Lung microvascular endothelial cell (primary cell): ENCODE measurements at regions not wholly inside any gene's neighbourhood (a gene's known extent, or its start where the extent isn't known, plus 50 kb on each side); places are given as distances from the start of the nearest gene placed in this dataset.

Experiments used
- DNase-seq, 2 donors: peaks; one replicate each; pipeline versions ENCODE4 v3.0.0 to v3.0.0-alpha.2; 2010; ENCODE audit warnings: low read depth in 2 of 2

GRCh38 chr6:131382631-131383030, 190.4 kb upstream of the ARG1 start:
- DNase-seq: no peak

DNA sequence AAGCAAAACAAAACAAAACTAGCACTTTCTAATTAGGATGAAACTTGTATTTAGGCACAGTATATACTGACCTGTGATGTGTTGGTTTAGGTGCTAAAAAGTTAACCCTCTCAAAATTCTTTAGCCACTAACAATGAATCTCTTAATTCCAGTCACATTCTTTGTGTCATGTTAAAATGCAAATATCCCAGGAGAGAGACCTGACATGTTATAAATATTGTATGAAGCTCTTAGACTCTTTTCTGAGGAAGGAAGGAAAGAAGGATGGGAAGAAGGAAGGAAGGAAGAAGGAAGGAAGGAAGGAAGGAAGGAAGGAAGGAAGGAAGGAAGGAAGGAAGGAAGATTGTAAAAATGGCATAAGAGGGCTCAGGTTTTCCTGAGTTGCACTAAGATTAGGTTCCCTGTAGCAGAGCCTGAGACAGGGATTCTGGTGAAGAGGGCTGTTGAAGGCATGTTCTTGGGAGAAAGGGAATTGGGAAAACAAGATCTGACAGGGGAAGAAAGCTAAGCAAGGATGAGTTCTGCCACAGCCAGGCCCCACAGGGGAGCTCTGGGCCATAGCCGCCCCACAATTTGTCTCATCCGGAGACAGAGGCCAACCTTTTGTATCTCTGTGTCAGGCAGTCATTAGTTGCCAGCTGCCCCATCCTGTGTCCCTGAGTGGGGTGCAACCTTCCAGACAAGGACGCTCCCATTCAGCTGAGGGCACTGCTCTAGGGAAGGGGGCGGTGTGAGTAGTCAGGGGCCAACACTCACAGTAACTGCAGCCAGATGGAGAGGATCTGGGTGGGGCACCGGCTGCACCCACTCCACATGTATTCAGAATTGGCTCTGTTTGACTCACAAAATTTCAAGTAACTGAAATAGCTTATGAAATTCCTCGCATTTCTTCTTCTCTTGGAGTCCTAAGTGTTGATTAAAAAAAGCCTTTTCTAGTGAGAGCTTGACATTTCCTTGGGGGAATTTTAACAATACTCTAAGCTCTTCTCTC, 189.3 kb upstream of the ARG1 start:
- no peak for DNase-seq

- peak in 1 of 2 donors; percentile 2 for DNase-seq
Measured at GRCh38 chr6:131387562-131388447, 185.2 kb upstream of the ARG1 start.

- DNase-seq: no peak
Measured at GRCh38 chr6:131390322-131390721, 182.7 kb upstream of the ARG1 start.

GRCh38 chr6:131391116-131391515, 181.9 kb upstream of the ARG1 start:
- no peak for DNase-seq

GRCh38 chr6:131393433-131393832, 179.6 kb upstream of the ARG1 start:
- DNase-seq: no peak

- DNase-seq: no peak
Measured at GRCh38 chr6:131394768-131395432, 178.1 kb upstream of the ARG1 start.

DNA sequence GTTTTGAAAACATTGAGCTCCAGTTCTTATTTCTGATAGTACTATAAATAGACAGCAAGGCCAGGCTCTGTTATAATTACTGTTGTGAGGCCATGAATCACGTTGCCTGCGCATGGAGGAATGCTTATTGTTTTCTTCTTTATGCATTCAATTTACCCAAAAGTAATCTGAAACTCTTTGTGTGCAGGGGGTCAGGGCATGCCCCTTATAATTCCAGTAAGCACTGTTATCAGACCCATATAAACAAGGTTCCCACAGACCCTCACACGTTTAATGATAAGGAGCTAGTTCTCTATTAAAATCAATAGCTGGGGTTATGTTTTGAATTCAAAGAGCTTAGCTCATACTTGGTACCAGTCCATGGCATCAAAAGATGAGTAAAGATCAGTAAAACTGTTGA, 174.8 kb upstream of the ARG1 start:
- no peak for DNase-seq

DNA sequence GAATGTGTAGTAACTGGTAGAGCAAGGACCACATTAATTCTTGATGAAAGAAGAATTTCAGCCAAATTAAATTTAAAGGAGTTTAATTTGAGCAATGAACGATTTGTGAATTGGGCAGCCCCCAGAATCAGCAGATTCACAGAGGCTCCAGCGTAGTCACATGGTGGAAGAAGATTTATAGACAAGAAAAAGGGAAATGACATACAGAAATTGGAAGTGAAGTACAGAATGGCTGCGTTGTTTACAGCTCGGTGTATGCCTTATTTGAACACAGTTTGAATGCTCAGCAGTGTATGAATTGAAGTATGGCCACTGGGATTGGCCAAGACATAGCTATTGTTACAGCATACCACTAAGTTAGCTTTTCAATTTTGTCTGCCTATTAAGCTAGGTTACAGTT, 173.6 kb upstream of the ARG1 start:
- no peak for DNase-seq

DNA sequence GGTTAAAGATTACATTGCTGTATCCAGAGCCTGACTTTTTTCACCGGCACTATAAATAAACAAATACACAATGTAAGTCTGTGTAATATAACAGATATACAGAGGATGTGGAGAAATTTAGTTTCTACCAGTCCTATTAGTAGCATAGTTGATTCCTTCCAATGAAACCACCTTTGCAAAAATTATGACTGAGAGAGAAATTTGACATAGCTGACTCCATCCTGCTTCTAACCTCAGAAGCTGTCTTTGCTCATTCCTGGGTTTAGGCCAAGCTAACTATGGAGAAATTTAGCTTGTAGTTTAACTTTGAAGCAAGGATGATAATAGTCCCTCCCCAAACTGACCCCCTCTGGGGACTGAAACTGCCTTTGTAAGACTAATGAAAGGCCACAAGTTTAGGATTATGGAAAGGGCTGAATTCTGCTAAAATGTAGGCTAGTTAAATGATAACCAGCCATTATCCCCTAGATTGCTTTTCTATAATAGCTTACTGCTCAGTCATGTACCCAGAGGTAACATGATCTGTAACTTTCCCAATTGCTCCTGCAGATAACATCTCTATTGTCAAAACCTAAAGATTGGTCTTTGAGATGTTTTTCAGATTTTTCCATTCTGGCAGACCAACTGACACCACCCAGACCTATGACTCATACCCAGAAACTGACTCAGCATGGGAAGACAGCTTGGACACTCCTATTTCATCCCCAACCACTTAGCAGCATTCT, 172.8 kb upstream of the ARG1 start:
- DNase-seq: peak in 1 of 2 donors; percentile 67

- no peak for DNase-seq
Measured at GRCh38 chr6:131400779-131401496, 172.1 kb upstream of the ARG1 start.

DNA sequence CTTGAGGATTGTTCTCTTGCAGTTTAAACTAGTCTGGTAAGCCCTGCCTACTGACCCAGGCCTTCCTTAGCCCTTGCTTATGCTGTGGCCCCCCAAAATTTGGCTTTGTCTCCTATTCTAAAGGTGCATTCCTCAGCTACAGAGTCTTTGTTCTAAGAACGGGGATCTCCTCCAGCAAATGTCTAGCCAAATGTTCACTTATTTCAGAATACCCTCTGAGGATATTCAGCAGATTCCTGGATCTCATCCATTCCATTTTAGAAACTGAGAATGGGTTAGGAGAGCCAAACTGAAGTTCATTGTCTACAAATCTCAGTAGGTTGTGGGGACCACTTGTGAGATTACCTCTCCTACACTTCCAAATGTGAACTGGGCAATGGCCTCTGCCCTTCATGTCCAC, 164.2 kb upstream of the ARG1 start:
- DNase-seq: no peak

- DNase-seq: no peak
Measured at GRCh38 chr6:131410785-131411184, 162.2 kb upstream of the ARG1 start.

- DNase-seq: no peak
Measured at GRCh38 chr6:131412960-131413830, 159.8 kb upstream of the ARG1 start.

DNA sequence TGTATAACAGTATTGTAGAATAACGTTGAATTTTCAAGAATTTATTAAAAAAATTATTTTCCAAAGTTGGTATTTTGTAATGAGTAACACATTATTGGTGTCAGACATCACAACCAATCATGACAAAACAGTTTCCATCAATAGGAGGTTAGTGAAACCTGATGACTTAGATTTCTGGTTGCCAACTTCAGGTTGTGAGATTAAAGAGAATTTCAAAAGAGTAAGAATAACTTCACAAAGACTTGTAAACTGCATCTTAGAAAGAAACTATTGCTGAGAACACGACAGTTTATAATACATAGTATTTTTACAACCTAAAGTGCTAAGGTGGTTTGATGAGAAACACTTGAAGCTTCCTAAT, 159.2 kb upstream of the ARG1 start:
- DNase-seq: no peak

DNA sequence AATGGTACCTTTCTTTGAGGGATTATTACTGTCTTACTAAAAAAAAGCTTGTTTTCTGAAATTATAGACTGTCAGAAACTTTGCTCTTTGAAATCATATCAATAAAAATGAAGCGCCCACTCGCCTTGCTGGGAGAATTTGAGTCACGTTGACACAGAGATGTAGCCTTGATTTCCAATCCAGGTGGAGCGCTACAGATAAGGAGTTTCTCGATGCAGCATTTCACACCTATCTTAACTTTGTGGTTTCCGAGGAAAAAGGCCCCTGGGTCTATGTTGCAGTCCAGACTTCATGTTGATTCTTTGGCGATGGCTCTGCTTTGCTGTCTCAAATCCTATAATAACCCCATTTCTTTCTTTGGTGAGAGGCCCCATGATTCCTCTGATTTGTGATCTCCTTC, 158.1 kb upstream of the ARG1 start:
- no peak for DNase-seq

DNA sequence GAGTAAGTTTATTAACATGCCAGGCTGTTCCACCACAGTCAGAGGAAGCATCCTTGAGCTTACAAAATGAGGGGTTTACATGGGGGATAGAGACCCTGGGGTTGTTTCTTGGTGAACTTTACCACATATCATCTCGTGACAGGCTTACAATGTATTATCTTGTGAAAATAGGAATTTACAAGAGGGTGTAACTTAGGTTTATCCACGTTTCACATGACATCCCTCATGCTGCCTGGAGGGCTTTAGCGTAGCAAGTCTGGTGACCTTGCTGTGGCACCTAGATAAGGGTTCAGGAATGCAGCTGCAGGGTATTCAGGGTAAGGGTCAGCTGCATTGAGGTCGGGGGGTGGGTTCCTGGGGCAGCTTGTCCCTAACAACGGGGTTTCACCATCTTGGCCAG, 154.6 kb upstream of the ARG1 start:
- DNase-seq: no peak

- DNase-seq: no peak
Measured at GRCh38 chr6:131419702-131420101, 153.3 kb upstream of the ARG1 start.

DNA sequence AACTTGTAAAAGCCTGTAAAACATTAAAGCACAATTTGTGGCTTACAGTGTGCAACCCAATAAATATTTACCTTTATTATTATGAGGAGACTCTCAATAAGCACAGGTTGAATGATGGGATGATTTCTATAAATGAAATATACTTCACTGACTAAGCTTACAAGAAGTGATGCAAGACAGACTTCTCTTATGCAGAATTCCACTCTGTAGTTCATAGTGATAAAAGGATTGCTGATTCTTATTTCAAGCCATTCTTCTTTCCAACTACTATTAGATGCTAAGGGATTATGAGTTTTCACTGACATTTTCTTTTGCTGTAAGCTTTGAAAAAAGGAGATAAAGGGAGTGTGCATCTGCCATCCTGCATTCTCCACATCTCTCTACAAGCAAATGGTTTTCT, 149.0 kb upstream of the ARG1 start:
- no peak for DNase-seq

GRCh38 chr6:131424475-131424874, 148.6 kb upstream of the ARG1 start:
- no peak for DNase-seq
